HG02885 (cell line): ENCODE measurements at regions not wholly inside any gene's neighbourhood (a gene's known extent, or its start where the extent isn't known, plus 50 kb on each side); places are given as distances from the start of the nearest gene placed in this dataset.

Source experiments
- ATAC-seq: cut with Tn5 transposase; IDR thresholded peaks from one replicate; pipeline ENCODE4 v1.9.1; 2021; ENCODE audit warnings: mild to moderate bottlenecking; ENCODE audit not compliant: unreplicated experiment, poor library complexity

DNA sequence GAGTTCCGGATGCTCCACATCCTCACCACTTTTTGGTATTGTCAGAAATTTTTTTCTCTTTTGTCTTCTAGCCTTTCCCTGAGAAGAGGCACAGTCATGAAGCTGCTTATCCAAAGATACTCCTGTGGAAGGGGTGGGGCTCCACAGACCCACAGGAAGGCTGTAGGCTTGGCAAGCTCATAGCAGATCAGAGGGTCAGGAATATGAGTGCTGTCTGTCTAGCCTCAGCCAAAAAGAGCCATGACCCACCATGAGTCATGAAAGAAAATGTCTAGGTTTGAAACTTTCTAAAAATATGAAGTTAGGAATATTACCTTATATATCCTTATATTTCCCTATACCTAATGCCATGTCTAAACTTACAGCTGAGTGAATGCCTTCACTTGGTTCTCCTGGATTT, 118.2 kb upstream of the THBS1 start:
- no peak for ATAC-seq

DNA sequence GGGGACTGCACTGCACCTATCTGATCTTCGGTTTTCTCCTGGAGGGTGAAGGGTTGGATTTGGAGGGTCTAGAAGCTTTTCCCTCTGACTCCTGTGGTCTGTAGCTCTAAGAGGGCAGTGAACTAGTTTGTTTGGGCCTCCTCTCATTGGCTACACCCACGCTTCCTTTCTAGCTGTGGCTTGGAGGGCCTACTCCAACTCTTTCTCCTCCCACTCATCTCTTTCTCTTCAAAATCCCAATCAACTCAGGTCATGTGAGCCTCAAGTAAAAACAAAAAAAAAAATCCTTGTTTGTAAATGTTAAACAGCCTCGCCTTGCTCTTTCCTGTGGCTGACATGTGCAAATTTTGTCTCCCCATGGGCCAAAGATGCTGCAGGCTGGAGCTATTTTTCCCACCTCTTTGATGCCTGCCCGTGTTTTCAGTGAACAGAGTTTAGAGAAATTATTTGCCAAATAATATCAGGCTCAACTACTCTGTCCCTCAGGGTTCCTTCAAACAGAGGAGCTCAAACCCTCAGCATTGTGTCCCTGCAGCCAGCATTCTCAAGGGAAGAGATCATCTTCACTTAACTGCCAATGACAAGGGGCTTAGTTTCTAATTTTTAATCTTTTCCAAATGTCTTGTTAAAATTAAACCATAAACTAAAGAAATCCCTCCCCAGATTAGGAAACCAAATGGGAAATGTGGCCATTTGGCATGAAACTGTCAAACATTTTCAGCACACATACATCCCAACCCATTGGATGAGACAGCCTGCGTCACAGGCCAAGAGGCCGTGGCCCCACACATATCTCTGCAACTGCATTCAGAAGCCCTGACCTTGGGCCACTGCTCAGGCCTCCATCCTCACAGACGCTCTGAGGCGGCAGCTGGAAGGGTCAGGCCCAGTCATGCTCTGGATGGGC, 114.8 kb upstream of the THBS1 start:
- no peak for ATAC-seq

DNA sequence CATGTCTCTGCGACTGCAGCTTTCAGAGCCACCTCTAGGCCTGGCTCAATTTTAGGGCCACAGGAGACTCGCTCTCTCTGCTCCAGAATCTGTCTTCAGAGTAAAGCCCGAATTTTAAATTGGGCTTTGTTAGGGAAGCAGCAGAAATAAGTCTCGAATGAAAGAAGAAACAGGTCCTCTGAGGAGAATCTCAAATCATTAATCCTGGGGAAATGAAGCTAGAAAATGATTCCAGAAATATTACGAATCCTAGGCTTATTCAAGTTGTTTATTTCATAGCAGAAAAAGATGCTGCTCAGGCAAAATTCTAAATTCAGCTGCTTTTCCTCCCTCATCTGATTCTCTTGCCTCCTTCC, 114.2 kb upstream of the THBS1 start:
- ATAC-seq: no peak

DNA sequence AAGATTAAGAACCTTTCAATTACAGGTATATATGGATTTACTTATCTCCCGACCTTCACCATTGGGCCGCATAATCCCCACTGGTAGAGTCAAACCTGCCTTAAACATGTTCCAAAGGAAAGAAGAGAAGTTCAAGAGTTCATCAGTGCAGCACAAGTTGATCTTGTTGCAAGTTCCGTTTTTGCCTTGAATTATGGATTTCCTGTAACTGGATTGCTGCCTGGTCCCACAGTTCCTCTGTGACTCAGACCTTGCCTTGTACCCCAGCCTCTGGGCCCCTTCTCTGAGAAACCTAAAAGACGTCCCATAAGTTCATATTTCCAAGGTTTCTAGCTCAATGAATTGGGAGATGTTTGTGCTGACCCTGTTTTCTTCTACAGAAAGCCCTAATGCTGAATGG, 112.5 kb upstream of the THBS1 start:
- ATAC-seq: no peak

DNA sequence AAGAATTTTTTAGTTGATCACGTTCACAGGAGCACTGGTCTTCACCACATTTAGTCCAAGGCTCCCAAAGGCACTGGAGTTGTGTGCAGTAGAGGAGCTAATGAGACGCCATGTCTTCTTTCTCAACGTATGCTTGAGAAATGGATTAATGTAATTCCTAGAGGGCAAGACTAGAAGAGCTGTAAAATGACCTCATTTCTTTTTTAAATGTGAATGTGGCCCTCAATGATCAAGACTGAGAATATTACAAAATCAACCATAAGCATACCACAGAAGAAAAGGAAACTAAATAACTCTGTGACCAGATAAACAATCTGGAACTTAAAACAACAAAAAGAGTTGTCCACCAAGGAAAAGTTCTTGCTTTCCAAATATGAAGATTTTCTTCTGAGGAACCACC, 112.1 kb upstream of the THBS1 start:
- ATAC-seq: no peak

DNA sequence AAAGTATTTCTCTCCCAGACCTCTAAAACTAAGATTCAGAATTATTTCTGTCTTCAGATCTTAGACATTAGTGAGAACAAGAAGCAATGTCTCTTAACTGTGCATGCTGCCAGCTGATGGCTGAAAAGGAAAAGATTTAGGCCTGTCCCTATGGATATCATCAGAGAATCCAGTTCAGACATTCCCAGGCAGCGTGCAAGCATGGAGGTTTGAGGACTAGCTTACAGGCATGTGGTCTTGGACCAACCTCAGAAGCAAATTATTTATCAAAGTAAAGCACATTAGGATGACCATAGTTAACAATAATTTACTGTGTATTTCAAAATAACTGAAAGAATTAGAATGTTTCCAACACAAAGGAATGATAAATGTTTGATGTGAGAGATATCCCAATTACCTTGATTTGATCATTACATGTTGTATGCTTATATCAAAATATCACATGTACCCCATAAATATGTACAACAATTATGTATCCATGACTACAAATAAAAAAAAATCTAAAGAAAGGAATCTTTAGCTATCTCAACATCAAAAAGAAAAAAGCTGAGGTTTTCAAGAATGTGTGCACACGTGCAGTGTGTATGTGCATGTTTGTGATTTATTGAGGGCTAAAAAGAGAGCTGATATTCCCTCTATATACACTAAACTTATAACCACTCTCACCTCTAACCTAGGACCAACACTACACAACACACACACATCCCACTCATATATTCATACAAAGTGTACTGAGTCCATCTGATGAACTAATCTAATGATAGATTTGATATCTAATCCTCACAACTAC, 108.9 kb upstream of the THBS1 start:
- ATAC-seq: no peak

DNA sequence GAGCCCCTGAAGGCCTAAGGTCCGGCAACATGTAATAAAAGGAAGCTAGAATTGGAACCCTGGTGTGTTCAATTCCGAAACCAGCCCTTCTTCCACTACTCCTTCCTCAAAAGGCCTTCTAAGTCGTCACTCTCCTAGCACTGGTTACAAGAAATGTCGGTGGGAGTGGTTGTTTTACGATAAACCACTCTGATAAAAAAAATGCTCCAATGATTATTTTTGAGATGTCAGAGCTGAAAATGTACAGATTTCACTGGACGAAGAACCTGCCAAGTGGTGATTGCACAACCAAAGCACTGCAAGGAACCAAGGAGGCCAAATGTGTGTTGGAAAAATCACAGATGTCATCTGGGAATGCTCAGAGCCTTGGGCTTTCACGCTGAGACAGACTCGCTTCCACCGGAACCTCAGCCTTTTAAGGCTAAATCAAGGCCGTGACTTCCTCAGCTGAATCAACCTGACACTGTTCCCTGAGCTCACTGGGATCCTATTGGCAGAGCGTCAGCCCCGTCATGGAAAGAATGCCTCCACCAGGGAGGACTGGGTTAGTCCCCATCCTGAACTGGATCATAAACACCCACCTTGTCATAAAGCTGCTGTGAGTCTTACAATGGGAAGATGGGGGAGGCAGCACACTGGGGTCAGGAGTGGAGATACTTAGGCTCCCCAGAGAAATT, 108.1 kb upstream of the THBS1 start:
- no peak for ATAC-seq

DNA sequence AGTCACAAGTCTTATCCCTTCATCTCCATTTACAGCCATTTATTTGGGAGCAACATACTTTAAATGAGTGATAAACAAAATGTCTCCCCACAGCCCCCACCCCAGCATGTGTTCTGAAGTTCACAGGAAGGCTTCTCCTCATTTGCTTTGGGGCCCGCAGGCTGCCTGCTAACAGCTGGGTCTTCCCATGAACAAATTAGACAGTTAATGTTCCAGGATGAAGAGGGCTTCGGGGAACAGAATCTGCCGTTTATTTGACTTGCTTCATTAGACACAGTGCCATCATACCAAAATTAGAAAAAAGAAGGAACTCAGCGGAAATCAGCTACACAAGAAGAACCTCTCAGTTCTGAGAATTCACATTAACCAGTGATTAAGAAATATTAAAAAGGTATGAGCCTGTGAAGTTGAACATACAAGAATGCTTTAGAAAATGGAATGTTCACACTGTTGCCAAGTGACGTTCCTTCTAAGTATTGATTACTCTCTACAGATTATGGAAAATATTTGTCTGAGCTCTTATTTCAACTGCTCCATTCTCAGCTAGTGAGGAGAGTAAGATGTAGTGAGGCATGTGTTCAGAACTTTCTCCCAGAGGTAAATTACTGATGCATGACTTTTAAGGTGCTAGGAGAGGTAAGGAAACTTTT, 107.5 kb upstream of the THBS1 start:
- no peak for ATAC-seq

DNA sequence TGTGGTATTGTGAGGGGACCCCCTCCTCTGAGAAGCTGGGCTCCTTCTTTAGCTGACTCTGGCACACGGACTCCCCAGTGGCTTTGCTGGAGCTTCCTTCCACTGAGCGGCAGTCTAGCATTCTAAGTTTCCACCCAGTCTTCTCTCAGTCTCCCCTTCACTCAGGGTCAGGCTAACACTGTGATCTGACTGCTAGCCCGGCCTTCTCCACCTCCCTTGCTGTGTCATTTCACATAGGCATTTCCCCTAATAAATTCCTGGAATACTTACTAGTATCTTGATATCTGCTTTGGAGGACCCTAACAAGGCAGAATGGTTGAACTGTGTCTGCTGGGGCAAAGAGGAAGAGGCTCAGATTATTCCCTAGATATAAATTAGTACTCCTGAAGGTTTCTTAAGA, 106.2 kb upstream of the THBS1 start:
- ATAC-seq: no peak

DNA sequence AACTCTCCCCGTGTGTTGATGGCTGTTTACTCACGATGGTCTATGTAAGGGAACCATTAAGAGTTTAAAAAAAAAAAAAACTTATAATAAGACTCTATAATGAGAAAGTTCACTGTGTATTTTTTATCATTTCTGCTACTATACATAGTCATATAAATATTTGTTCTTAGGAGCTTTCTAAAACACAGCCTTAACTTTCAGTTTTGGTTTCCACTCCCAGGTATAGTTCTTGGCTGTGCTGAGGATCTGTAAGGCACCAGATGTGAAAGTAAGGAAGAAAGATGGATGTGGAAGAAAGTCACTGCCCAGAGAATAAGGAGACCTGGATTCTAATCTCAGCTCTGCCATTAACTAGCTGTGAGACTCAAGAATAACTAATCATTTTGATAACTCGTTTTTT, 101.9 kb upstream of the THBS1 start:
- no peak for ATAC-seq

DNA sequence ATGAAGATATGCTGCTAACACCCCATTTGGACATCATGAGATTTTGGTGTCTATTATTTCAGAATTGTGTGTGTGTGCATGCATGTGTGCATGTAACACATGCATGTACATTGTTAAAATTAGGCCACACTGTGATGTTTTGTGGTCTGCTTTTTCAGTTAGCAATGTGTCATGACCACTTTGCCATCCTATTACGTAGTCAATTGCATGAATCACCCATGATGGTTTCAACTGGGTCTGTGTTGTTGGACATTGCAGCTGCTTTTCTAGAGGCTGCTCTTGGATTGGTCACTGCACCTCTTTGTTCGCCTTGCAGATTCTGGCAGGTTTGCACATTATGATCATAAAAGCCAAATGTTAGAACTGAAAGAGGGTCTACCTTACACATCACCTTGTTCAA, 101.0 kb upstream of the THBS1 start:
- ATAC-seq: no peak

DNA sequence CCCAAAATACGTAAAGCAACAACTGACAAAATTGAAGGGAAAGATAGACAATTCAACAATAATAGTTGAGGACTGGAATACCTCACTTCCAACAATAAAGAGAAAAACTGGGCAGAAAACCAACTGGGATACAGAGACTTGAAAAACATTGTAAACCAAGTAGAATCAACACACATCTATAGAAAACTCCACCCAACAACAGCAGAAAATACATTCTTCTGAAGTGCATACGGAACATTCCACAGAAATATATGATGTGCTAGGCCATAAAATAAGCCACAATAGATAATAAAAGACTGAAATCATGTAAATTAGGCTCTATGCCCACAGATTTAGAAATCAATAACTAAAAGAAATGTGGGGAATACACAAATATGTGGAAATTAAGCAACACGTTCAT, 98.4 kb upstream of the THBS1 start:
- ATAC-seq: no peak

DNA sequence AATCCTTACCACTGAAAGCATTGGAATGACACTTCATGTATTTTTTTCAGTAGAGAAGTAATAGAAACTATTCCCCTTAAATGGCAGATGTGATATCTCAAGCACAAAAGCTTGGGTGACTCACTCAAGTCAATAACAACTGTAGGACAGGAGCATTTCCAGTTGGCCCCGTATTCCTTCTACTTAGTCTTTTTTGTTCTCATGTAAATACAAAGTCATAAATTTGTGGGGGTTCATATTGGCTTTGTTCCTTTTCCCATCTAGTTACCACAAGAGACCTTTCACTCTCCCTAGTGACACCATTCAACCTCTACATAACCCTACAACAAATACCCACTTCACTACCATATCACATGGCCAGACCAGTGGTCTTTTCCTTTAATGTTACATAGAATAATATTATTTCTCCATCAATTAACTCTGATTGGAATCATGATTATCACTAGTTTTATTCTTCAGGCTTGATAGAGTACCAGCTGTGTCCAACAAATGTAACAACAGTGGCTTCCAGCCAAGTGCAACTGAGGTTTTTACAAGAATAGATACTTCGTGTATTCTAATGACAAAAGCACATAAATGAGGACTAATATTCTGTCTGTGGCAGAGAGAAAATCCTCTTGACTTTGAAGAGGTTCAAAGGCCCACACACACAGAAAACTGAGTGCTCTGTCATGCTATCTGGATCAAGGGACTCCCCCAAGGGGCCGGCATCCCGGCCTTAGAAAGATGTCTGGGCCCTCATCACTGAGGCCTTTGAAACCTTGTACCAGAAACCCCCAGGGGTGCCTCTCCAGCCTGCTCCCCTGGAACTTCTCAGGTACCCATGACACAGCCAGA, 94.0 kb upstream of the THBS1 start:
- no peak for ATAC-seq

DNA sequence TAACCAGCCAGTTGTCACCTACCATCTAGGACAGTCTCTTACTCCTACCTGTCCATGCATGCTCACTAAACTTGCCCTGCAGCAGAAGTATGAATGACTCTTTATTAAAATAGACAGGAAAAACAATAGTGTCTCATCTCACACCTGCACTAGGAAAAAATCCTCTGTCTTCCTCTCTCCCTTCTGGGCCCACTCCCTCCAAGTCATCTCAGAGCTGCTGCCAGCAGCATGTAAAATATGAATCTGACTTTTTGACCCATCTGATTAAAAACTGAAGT, 93.5 kb upstream of the THBS1 start:
- ATAC-seq: no peak

DNA sequence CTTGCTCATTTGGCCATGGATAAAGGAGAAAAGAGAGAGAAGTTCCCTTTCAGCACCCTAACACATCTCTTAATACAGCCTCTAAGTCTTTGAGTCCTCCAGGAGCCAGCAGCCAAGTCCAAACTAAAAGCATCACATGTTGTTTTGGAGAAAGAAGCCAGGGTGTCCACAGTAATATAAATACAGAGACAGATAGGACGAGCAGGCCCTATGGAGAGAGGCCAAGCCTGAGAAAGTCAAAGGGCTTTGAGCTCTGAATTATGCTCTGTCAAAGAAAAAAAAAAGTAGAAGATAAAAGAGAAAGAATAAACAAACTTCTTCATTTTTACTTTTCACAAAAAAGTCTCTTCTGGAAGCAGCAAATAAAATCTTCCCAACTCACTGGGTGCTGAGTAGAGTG, 92.4 kb upstream of the THBS1 start:
- ATAC-seq: no peak

DNA sequence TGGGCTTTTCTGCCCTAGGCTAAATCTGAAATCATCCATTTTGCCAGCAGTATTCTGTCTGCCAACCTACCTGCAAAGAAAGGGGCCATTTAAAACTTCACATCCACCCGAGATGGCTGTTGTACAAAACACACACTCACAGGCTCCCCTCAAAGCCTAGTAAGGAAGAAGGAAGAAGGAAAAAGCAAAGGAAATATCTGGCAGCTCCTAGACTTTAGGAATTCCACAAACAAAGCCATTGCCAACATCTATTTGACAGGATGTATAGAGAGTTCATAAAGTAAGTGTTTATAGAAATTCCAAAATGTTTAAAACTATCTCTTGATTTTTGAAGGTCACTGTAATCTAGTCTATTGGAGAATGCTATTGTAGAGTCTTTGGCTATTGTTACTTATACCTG, 91.9 kb upstream of the THBS1 start:
- ATAC-seq: no peak

DNA sequence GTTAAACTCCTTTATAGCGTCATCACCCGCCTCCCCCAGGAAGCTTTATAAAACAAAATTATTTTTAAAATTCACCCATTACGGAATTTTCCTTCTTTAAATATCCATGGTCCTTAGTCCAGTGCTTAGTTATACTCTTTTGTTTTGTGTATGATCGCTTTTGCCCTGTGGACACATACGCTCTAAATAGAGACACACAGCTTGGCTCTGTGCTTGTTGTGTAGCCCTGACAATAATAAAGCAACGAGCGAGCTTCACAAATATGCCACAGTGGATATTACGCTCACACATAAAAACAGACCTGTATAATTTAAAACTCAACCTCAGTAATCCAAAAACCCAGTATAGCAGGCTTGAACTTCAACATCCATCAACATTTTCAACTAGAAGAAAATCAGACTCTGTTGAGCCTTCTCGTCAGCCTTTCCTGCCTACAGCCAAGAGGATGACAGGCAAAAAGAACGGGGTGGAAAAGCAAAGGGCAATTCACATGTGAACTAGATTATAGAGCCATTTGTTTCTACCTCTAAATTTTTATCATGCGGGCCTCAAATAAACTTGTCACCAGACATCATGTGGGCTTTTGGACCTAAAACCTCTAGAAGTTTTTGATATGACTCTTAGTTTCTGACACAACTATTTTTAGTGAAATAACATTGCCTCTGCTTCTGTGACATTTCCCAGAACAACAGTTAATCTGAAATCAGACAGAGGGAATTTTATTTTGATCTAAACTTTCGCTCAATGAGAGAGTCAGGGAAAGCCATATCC, 89.6 kb upstream of the THBS1 start:
- no peak for ATAC-seq

DNA sequence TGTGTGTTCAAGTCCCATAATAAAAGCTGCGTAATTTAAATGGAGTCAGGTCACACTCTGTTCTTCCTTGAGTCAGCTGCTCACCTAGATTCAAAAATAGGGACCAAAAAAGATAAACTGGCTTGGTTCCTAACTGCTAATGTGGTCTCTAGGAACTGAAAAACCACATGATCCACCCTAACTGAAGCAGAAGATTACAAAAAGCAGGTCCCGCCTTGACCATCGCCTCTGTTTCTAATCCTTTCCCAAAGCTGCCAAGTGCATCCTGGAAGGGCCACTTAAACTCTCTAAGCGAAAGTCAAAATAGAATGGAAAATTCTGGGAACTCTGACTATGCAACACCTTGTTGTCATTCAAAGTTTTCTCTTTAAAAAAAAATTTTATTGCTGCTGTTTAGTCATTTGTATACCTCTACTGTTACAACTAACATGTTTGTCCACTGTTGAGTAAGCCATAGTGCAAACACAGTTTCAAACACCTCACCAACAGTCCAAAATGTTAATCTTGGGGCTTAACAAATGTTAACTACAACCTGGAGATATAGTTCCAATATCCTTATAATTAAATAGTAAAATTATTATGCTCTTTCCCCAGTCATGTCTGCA, 88.9 kb upstream of the THBS1 start:
- ATAC-seq: no peak
